ENCODE measurements at regions not wholly inside any gene's neighbourhood (a gene's known extent, or its start where the extent isn't known, plus 50 kb on each side); places are given as distances from the start of the nearest gene placed in this dataset.

DNA sequence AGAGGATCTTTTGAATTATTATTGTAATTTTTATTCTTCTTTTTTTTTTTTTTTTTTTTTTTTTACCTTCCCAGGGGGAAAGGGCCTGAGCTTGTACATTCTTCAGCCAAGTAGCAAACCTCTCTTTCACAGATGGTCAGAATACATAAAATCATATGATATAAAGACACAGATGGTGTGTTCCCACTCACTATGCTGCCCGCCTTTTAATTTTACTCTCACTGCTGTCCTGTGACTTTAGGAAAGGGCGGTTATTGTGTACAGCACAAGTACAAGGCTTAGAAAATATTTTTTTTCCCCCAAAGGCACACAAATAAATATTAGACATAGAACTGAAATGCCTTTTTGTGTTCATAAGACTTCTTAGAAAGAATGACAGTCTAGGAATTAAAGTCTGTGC lies 213.6 kb downstream of the RPS24 start:
- TF ChIP-seq, protein P1, sequence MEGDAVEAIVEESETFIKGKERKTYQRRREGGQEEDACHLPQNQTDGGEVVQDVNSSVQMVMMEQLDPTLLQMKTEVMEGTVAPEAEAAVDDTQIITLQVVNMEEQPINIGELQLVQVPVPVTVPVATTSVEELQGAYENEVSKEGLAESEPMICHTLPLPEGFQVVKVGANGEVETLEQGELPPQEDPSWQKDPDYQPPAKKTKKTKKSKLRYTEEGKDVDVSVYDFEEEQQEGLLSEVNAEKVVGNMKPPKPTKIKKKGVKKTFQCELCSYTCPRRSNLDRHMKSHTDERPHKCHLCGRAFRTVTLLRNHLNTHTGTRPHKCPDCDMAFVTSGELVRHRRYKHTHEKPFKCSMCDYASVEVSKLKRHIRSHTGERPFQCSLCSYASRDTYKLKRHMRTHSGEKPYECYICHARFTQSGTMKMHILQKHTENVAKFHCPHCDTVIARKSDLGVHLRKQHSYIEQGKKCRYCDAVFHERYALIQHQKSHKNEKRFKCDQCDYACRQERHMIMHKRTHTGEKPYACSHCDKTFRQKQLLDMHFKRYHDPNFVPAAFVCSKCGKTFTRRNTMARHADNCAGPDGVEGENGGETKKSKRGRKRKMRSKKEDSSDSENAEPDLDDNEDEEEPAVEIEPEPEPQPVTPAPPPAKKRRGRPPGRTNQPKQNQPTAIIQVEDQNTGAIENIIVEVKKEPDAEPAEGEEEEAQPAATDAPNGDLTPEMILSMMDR (IDR thresholded peaks at IDR 0.05): no peak
- DNase-seq (no peak), ATAC-seq (no peak)
- Histone ChIP-seq H3K27me3 (ENCODE audit: insufficient read depth in 3 of 3, low read length in 2 of 3) (no peaks in the 10 kb centered on the region), H3K27ac (no peak overlapping the region), H3K9me3 (peaks cover 4% of the 10 kb centered on the region), H3K36me3 (ENCODE audit: insufficient read depth in 1 of 2, low read depth in 1 of 2) (no peaks in the 10 kb centered on the region), H3K4me3 (no peak overlapping the region), H3K4me1 (no peaks in the 10 kb centered on the region)
- intact Hi-C loops (cut with DNase I): no loop called here
- WGBS, 3 donors: 89 to 97% (median 96%) methylated on average over 2 of the region's 2 CpGs

DNA sequence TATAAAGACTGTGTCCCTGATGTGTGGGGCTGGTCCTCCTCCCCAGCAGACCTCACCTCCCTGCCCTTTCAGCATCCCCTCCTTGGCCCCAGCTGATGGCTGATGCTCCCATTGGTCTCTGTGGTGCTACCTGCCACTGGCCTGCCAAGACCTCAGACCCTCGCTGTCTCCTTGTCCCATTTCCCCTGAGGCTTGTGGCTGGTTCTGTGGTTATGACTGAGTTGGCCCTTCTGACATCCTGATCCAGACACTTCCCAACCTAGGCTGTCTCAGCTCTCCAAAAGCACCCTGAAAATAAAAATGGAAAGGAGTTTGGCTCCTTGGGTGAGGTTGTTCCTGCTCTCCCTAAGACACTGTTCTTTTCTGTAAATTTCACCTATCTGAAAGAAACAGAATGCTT lies 214.2 kb downstream of the RPS24 start:
- Histone ChIP-seq H3K27me3 (ENCODE audit: insufficient read depth in 3 of 3, low read length in 2 of 3) (no peaks in the 10 kb centered on the region), H3K4me3 (no peak overlapping the region), H3K27ac (no peak overlapping the region), H3K9me3 (peaks cover 4% of the 10 kb centered on the region), H3K4me1 (no peaks in the 10 kb centered on the region), H3K36me3 (ENCODE audit: insufficient read depth in 1 of 2, low read depth in 1 of 2) (no peaks in the 10 kb centered on the region)
- intact Hi-C loops (cut with DNase I): no loop called here
- ATAC-seq (peak in 1 of 4 donors; percentile 29), DNase-seq (no peak)
- TF ChIP-seq, protein P1 (IDR thresholded peaks at IDR 0.05): no peak
- WGBS, 3 donors: 83 to 86% (median 83%) methylated on average over 1 of the region's 1 CpG

DNA sequence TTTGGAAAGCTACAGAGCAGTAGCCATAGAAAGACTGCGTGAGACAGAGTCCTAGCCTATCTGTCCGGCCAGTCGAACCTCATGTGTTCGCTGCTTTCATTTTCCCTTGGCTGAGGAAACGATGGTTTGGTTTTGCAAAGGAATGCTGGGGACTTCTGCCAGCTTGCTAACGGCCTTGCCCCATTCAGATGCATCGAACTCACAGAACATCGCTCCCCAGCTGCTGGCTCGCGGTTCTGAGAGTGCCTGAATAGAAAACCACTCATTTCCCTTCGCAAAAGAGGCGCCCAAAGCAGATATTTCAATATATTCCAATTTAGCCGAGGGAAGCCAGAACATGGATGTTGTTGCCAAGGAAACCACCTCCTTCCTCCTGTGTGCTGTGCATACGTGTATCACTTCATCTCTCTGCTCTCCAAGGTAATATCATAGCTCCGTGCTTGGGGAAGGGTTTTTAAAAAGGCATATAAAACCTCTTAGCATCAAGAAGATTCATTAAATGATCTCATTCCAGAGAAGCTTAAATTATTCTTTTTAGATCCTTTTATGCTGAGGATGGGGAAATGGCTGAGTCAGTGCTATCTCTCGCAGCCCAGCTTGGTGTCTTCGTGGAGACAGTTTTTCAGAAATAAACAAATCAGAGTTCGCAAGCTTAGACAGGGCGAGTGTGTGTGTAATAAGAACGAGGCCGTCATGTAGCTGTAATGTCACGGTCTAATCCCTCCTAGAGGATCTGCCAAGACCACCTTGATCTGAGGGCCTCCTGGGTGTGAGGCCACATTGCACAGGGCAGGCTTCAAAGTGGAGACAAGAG lies 215.2 kb downstream of the RPS24 start:
- no peak overlapping the region for H3K27ac ChIP-seq
- TF ChIP-seq, protein P1 (IDR thresholded peaks at IDR 0.05): no peak
- DNase-seq (peak in 1 of 2 donors; percentile 37), ATAC-seq (peak in 2 of 4 donors; percentile 21 to 33)
- H3K4me3 ChIP-seq: no peak overlapping the region
- H3K4me1 ChIP-seq: no peaks in the 10 kb centered on the region
- no peaks in the 10 kb centered on the region for H3K36me3 ChIP-seq (ENCODE audit: insufficient read depth in 1 of 2, low read depth in 1 of 2)
- H3K27me3 ChIP-seq (ENCODE audit: insufficient read depth in 3 of 3, low read length in 2 of 3): no peaks in the 10 kb centered on the region
- H3K9me3 ChIP-seq: peaks cover 4% of the 10 kb centered on the region
- 38 to 57% (median 39%) methylated on average over 22 of the region's 22 CpGs for WGBS, 3 donors
- intact Hi-C loops (cut with DNase I): no loop called here

DNA sequence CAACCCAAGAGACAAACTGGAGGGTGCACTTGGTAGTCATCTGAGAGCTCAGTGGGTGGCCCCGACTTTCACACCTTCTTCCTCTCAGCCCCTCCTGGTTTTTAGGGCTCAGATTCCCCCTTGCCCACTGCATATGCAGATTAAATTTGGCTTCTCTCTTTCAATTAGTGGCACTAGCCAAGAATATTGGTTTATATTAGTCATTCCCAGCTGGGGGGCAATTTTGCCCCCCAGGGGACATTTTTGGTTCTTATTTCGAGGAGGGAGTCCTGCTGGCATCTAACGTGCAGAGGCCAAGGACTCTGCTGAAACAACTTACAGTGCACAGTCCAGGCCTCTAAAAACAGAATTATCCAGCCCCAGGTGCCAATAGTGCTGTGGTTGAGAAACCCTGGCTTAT lies 216.0 kb downstream of the RPS24 start:
- DNase-seq (no peak), ATAC-seq (no peak)
- Histone ChIP-seq H3K27me3 (ENCODE audit: insufficient read depth in 3 of 3, low read length in 2 of 3) (no peaks in the 10 kb centered on the region), H3K36me3 (ENCODE audit: insufficient read depth in 1 of 2, low read depth in 1 of 2) (no peaks in the 10 kb centered on the region), H3K27ac (no peak overlapping the region), H3K4me1 (no peaks in the 10 kb centered on the region), H3K4me3 (no peak overlapping the region), H3K9me3 (peaks cover 4% of the 10 kb centered on the region)
- WGBS, 3 donors: 85 to 89% (median 88%) methylated on average over 3 of the region's 3 CpGs
- intact Hi-C loops (cut with DNase I): no loop called here
- TF ChIP-seq, protein P1 (IDR thresholded peaks at IDR 0.05): no peak
